ENCODE measurements at regions not wholly inside any gene's neighbourhood (a gene's known extent, or its start where the extent isn't known, plus 50 kb on each side); places are given as distances from the start of the nearest gene placed in this dataset.

- CTCF ChIA-PET, result no interaction called here
- no peak overlapping the region for H2AFZ ChIP-seq (ENCODE audit: low read depth, low read length)
- H3K4me3 ChIP-seq (replicated peaks in 1 of 3; ENCODE audit: insufficient read depth in 1 of 3, low read depth in 1 of 3, low read length in 3 of 3), result no peak overlapping the region
- H4K20me1 ChIP-seq (replicated peaks; ENCODE audit: control insufficient read depth, extremely low read depth, insufficient read depth, low read length), result no peaks in the 10 kb centered on the region
- no TSS peak for BruUV-seq (replicated peaks)
- FAIRE-seq (no peak), DNase-seq (ENCODE audit: low read depth, low spot score) (no peak)
- H3K9me3 ChIP-seq (replicated peaks; ENCODE audit: control insufficient read depth, insufficient read depth, low read length), result no peaks in the 10 kb centered on the region
- intact Hi-C loops (cut with micrococcal nuclease) (no loop called here), dilution Hi-C loops (cut with MboI; ENCODE audit: extremely low pct_ligation_motif_present, low sequenced_read_pairs) (no loop called here)
- peaks cover 10% of the 10 kb centered on the region for H3K4me1 ChIP-seq (ENCODE audit: control insufficient read depth, extremely low read depth, insufficient read depth, low read length)
- no peaks in the 10 kb centered on the region for H3K27me3 ChIP-seq (ENCODE audit: control insufficient read depth in 2 of 2, insufficient read depth in 2 of 2, low read length in 2 of 2)
- no peaks in the 10 kb centered on the region for H3K36me3 ChIP-seq (ENCODE audit: control insufficient read depth in 2 of 2, extremely low read depth in 1 of 2, insufficient read depth in 2 of 2, low read length in 2 of 2)
- no peak overlapping the region for H3K9ac ChIP-seq (replicated peaks; ENCODE audit: extremely low read depth, insufficient read depth, low read length)
- no peaks in the 10 kb centered on the region for H3K9me1 ChIP-seq (replicated peaks; ENCODE audit: control insufficient read depth, extremely low read depth, insufficient read depth, low read length)
- POLR2A ChIA-PET, result no interaction called here
- H3K4me2 ChIP-seq (ENCODE audit: insufficient read depth, low read length), result no peak overlapping the region
- no peak for TF ChIP-seq POLR2AphosphoS5 (IDR thresholded peaks at IDR 0.05; ENCODE audit: insufficient read depth, low read depth, low read length)
- TF ChIP-seq FOS (IDR thresholded peaks at IDR 0.05; ENCODE audit: borderline replicate concordance, insufficient read depth, low read length), result no peak
- TF ChIP-seq JUN (IDR thresholded peaks at IDR 0.05; ENCODE audit: borderline replicate concordance, insufficient read depth, insufficient read length, low read depth), result no peak
- no peak for TF ChIP-seq POLR2A (IDR thresholded peaks at IDR 0.05; ENCODE audit: low read depth, low read length)
- no peak for TF ChIP-seq MYC (IDR thresholded peaks at IDR 0.05; ENCODE audit: low read depth, low read length)
- TF ChIP-seq MAX (IDR thresholded peaks at IDR 0.05; ENCODE audit: insufficient read depth, insufficient read length), result no peak
- TF ChIP-seq GATA2 (IDR thresholded peaks at IDR 0.05; ENCODE audit: insufficient read depth, insufficient read length, low read depth, low read length), result no peak
- TF ChIP-seq CTCF (IDR thresholded peaks at IDR 0.05; ENCODE audit: extremely low read depth in 1 of 2, insufficient read depth in 1 of 2, low read depth in 1 of 2, low read length in 2 of 2), result no peak
- TF ChIP-seq EZH2 (IDR thresholded peaks at IDR 0.05; ENCODE audit: borderline replicate concordance, low read depth, low read length, severe bottlenecking), result no peak
- H3K27ac ChIP-seq (ENCODE audit: insufficient read depth, low read depth, low read length), result no peak overlapping the region
- H3K79me2 ChIP-seq (ENCODE audit: control insufficient read depth, insufficient read depth, low read length), result no peaks in the 10 kb centered on the region
These were observed 793.7 kb upstream of the LRRC4C start for GRCh38 chr11:42253156-42253555.

Data from endothelial cell of umbilical vein (primary cell).